ENCODE measurements at regions not wholly inside any gene's neighbourhood (a gene's known extent, or its start where the extent isn't known, plus 50 kb on each side); places are given as distances from the start of the nearest gene placed in this dataset.

- CTCF ChIA-PET, result no interaction called here
- dilution Hi-C loops (cut with MboI; ENCODE audit: extremely low pct_ligation_motif_present, low sequenced_read_pairs) (no loop called here), intact Hi-C loops (cut with micrococcal nuclease) (no loop called here)
- H3K4me1 ChIP-seq (ENCODE audit: control insufficient read depth, extremely low read depth, insufficient read depth, low read length), result no peaks in the 10 kb centered on the region
- BruUV-seq (replicated peaks), result no TSS peak
- H3K9ac ChIP-seq (replicated peaks; ENCODE audit: extremely low read depth, insufficient read depth, low read length), result no peak overlapping the region
- peaks cover 2% of the 10 kb centered on the region for H3K9me3 ChIP-seq (replicated peaks; ENCODE audit: control insufficient read depth, insufficient read depth, low read length)
- DNase-seq (ENCODE audit: low read depth, low spot score), result no peak
- H2AFZ ChIP-seq (ENCODE audit: low read depth, low read length), result no peak overlapping the region
- H4K20me1 ChIP-seq (replicated peaks; ENCODE audit: control insufficient read depth, extremely low read depth, insufficient read depth, low read length), result no peaks in the 10 kb centered on the region
- no peak overlapping the region for H3K4me3 ChIP-seq (replicated peaks in 1 of 3; ENCODE audit: insufficient read depth in 1 of 3, low read depth in 1 of 3, low read length in 3 of 3)
- no peaks in the 10 kb centered on the region for H3K9me1 ChIP-seq (replicated peaks; ENCODE audit: control insufficient read depth, extremely low read depth, insufficient read depth, low read length)
- H3K4me2 ChIP-seq (ENCODE audit: insufficient read depth, low read length), result no peak overlapping the region
- H3K36me3 ChIP-seq (ENCODE audit: control insufficient read depth in 2 of 2, extremely low read depth in 1 of 2, insufficient read depth in 2 of 2, low read length in 2 of 2), result no peaks in the 10 kb centered on the region
- H3K27ac ChIP-seq (ENCODE audit: insufficient read depth, low read depth, low read length), result no peak overlapping the region
- TF ChIP-seq MYC (IDR thresholded peaks at IDR 0.05; ENCODE audit: low read depth, low read length) (no peak), EZH2 (IDR thresholded peaks at IDR 0.05; ENCODE audit: borderline replicate concordance, low read depth, low read length, severe bottlenecking) (no peak), POLR2A (IDR thresholded peaks at IDR 0.05; ENCODE audit: low read depth, low read length) (no peak), JUN (IDR thresholded peaks at IDR 0.05; ENCODE audit: borderline replicate concordance, insufficient read depth, insufficient read length, low read depth) (no peak), FOS (IDR thresholded peaks at IDR 0.05; ENCODE audit: borderline replicate concordance, insufficient read depth, low read length) (no peak), GATA2 (IDR thresholded peaks at IDR 0.05; ENCODE audit: insufficient read depth, insufficient read length, low read depth, low read length) (no peak)
- TF ChIP-seq, protein P1, sequence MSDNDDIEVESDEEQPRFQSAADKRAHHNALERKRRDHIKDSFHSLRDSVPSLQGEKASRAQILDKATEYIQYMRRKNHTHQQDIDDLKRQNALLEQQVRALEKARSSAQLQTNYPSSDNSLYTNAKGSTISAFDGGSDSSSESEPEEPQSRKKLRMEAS (IDR thresholded peaks at IDR 0.05; ENCODE audit: insufficient read depth, insufficient read length), result no peak
- TF ChIP-seq, protein P2, sequence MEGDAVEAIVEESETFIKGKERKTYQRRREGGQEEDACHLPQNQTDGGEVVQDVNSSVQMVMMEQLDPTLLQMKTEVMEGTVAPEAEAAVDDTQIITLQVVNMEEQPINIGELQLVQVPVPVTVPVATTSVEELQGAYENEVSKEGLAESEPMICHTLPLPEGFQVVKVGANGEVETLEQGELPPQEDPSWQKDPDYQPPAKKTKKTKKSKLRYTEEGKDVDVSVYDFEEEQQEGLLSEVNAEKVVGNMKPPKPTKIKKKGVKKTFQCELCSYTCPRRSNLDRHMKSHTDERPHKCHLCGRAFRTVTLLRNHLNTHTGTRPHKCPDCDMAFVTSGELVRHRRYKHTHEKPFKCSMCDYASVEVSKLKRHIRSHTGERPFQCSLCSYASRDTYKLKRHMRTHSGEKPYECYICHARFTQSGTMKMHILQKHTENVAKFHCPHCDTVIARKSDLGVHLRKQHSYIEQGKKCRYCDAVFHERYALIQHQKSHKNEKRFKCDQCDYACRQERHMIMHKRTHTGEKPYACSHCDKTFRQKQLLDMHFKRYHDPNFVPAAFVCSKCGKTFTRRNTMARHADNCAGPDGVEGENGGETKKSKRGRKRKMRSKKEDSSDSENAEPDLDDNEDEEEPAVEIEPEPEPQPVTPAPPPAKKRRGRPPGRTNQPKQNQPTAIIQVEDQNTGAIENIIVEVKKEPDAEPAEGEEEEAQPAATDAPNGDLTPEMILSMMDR (IDR thresholded peaks at IDR 0.05; ENCODE audit: extremely low read depth in 1 of 2, insufficient read depth in 1 of 2, low read depth in 1 of 2, low read length in 2 of 2), result no peak
- POLR2A ChIA-PET, result no interaction called here
- FAIRE-seq, result no peak
- no peaks in the 10 kb centered on the region for H3K27me3 ChIP-seq (ENCODE audit: control insufficient read depth in 2 of 2, insufficient read depth in 2 of 2, low read length in 2 of 2)
- no peaks in the 10 kb centered on the region for H3K79me2 ChIP-seq (ENCODE audit: control insufficient read depth, insufficient read depth, low read length)
These were observed 705.1 kb upstream of the GRM7 start for GRCh38 chr3:6155650-6156338.

All from endothelial cell of umbilical vein (primary cell).